Gastrocnemius medialis (tissue), 4 donors: ENCODE measurements at regions not wholly inside any gene's neighbourhood (a gene's known extent, or its start where the extent isn't known, plus 50 kb on each side); places are given as distances from the start of the nearest gene placed in this dataset.

Experiments
- CTCF ChIP-seq, 5 experiments: fragments of 450-650 bp in 3 of 5; fragments of 200-600 bp in 2 of 5; sonication (generic) in 2 of 5; IDR thresholded peaks in 4 of 5; conservative IDR thresholded peaks in 1 of 5; 1 replicate in 4 of 5; 2 replicates in 1 of 5; pipeline ENCODE4 v1.5.1; 2016 to 2019; ENCODE audit warnings: antibody characterized with exemption in 5 of 5, mild to moderate bottlenecking in 3 of 5, moderate library complexity in 3 of 5
- POLR2A ChIP-seq, 2 donors: fragments of 450-650 bp; IDR thresholded peaks; one replicate each; pipeline ENCODE4 v1.6.1; 2017; ENCODE audit warnings: antibody characterized with exemption in 2 of 2, mild to moderate bottlenecking in 2 of 2, moderate library complexity in 2 of 2

- TF ChIP-seq CTCF (IDR thresholded peaks at IDR 0.05 in 4 of 5, conservative IDR thresholded peaks at IDR 0.05 in 1 of 5) (no peak), POLR2A (IDR thresholded peaks at IDR 0.05) (no peak)
Measured at GRCh38 chrX:14412686-14413085, 116.7 kb upstream of the GLRA2 start.
